Esophagus squamous epithelium (tissue), 5 donors: ENCODE measurements at regions not wholly inside any gene's neighbourhood (a gene's known extent, or its start where the extent isn't known, plus 50 kb on each side); places are given as distances from the start of the nearest gene placed in this dataset.

ENCODE experiments used
- DNase-seq: peaks from one replicate; lab custom pipeline; 2025; lab: John Stamatoyannopoulos, UW
- H3K27ac ChIP-seq, 4 donors: fragments of 200-600 bp; sonication (generic); one replicate each; pipeline ENCODE4 v1.5.1; 2016 to 2019; ENCODE audit warnings: mild to moderate bottlenecking in 1 of 4
- H3K27me3 ChIP-seq, 4 donors: fragments of 200-600 bp; sonication (generic); 1 replicate in 3 of 4; 2 replicates in 1 of 4; pipeline versions ENCODE4 v1.5.1 to v1.6.0; 2017 to 2021; ENCODE audit warnings: antibody characterized with exemption in 1 of 4
- H3K36me3 ChIP-seq, 3 donors: fragments of 200-600 bp; sonication (generic); one replicate each; pipeline ENCODE4 v1.5.1; 2016 to 2019
- H3K4me1 ChIP-seq, 3 donors: fragments of 200-600 bp; sonication (generic); one replicate each; pipeline ENCODE4 v1.5.1; 2017 to 2019
- H3K4me3 ChIP-seq, 4 donors: fragments of 200-600 bp; sonication (generic); 1 replicate in 3 of 4; 2 replicates in 1 of 4; pipeline ENCODE4 v1.5.1; 2016 to 2019; ENCODE audit warnings: mild to moderate bottlenecking in 2 of 4, moderate library complexity in 1 of 4
- H3K9me3 ChIP-seq, 3 donors: fragments of 200-600 bp; sonication (generic); one replicate each; pipeline ENCODE4 v1.5.1; 2016 to 2019
- POLR2A ChIP-seq, 4 donors: fragments of 450-650 bp; IDR thresholded peaks; one replicate each; pipeline ENCODE4 v1.6.1; 2017; ENCODE audit warnings: antibody characterized with exemption in 4 of 4, mild to moderate bottlenecking in 4 of 4, moderate library complexity in 3 of 4
- whole genome bisulfite sequencing, 2 donors: methylation state at CpG; one replicate each; pipeline ENCODE4 v1.1.5; 2018; 5-methylcytosine and 5-hydroxymethylcytosine counted together
- intact Hi-C: fragments of 100-400 bp; cut with DNase I; formaldehyde crosslinking; loops from one replicate; pipeline ENCODE4 v1.15.0; 2022
- TF ChIP-seq, protein P1 (sequence below), 6 experiments: fragments of 450-650 bp in 4 of 6; fragments of 200-600 bp in 2 of 6; sonication (generic) in 2 of 6; IDR thresholded peaks; one replicate each; pipeline ENCODE4 v1.5.1; 2016 to 2019; ENCODE audit warnings: antibody characterized with exemption in 6 of 6, mild to moderate bottlenecking in 4 of 6, moderate library complexity in 4 of 6
- donor health status: DM: yes; HTN: yes; CAD: no.

DNA sequence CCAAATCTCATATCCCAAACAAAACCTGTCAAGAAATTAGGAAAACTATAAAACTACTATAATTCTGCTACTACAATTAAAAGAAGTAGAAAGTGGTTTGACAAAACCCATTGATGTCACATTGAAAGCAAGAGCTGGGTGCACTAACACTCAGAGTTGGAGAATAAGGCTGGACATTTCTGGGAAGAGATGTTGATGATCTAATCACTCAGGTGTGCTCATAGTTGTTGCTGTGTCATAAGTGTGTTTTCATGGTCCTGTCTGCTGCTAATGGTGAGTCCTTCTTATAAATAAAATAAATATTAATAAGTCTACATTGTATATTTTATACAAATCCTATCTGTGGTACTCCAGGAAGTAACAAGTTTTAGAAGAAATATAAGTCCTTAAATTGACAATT lies 168.2 kb upstream of the LRP1B start:
- Histone ChIP-seq H3K4me3 (no peak overlapping the region), H3K4me1 (no peaks in the 10 kb centered on the region), H3K9me3 (no peaks in the 10 kb centered on the region), H3K27ac (no peak overlapping the region), H3K27me3 (no peaks in the 10 kb centered on the region), H3K36me3 (no peaks in the 10 kb centered on the region)
- no peak for DNase-seq
- intact Hi-C loops = no loop called here
- TF ChIP-seq POLR2A (IDR thresholded peaks at IDR 0.05) = no peak
- TF ChIP-seq, protein P1, sequence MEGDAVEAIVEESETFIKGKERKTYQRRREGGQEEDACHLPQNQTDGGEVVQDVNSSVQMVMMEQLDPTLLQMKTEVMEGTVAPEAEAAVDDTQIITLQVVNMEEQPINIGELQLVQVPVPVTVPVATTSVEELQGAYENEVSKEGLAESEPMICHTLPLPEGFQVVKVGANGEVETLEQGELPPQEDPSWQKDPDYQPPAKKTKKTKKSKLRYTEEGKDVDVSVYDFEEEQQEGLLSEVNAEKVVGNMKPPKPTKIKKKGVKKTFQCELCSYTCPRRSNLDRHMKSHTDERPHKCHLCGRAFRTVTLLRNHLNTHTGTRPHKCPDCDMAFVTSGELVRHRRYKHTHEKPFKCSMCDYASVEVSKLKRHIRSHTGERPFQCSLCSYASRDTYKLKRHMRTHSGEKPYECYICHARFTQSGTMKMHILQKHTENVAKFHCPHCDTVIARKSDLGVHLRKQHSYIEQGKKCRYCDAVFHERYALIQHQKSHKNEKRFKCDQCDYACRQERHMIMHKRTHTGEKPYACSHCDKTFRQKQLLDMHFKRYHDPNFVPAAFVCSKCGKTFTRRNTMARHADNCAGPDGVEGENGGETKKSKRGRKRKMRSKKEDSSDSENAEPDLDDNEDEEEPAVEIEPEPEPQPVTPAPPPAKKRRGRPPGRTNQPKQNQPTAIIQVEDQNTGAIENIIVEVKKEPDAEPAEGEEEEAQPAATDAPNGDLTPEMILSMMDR (IDR thresholded peaks at IDR 0.05) = no peak

DNA sequence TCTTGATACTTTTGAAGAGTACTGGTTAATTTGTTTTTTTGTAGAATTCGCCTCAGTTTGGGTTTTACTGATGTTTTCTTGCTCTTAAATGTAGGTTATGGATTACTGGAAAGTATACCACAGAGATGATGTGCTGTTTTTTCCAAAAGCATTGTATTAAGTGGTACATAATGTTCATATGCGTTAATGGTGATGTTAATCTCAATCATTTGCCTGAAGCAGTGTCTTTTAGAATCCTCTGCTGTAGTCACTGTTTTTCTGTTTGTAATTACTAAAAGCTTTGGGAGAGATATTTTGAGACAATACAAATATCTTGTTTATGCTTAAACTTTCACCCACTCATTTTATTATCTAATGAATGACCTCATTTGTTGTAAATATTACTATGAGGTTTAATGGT lies 163.4 kb upstream of the LRP1B start:
- Histone ChIP-seq H3K27me3 (no peaks in the 10 kb centered on the region), H3K4me3 (no peak overlapping the region), H3K36me3 (no peaks in the 10 kb centered on the region), H3K4me1 (no peaks in the 10 kb centered on the region), H3K27ac (no peak overlapping the region), H3K9me3 (no peaks in the 10 kb centered on the region)
- intact Hi-C loops = no loop called here
- DNase-seq = no peak
- WGBS, 2 donors = 63 to 64% methylated on average over 2 of the region's 2 CpGs
- TF ChIP-seq, protein P1 (IDR thresholded peaks at IDR 0.05) = no peak
- no peak for TF ChIP-seq POLR2A (IDR thresholded peaks at IDR 0.05)

DNA sequence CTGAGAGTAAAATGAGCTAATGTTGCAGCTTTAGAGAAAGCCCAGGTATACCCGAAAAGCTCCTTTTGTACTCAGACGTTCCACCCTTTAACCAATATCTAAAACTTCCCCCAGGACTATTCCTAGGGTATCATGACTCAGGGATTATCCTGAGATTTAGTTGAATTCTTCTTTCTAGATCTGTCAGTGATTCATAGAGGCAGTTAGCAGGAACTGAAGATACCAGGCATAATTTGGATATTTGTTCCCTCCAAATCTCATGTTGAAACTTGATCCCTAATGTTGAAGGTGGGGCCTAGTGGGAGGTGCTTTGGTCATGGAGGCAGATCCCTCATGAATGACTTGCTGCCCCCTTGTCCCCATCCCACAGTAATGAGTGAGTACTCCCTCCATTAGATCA lies 161.2 kb upstream of the LRP1B start:
- Histone ChIP-seq H3K27me3 (no peaks in the 10 kb centered on the region), H3K4me1 (no peaks in the 10 kb centered on the region), H3K36me3 (no peaks in the 10 kb centered on the region), H3K9me3 (no peaks in the 10 kb centered on the region), H3K4me3 (no peak overlapping the region), H3K27ac (no peak overlapping the region)
- DNase-seq = no peak
- no peak for TF ChIP-seq POLR2A (IDR thresholded peaks at IDR 0.05)
- TF ChIP-seq, protein P1 (IDR thresholded peaks at IDR 0.05) = no peak
- WGBS, 2 donors = 38 to 48% methylated on average over 2 of the region's 2 CpGs
- intact Hi-C loops = no loop called here

DNA sequence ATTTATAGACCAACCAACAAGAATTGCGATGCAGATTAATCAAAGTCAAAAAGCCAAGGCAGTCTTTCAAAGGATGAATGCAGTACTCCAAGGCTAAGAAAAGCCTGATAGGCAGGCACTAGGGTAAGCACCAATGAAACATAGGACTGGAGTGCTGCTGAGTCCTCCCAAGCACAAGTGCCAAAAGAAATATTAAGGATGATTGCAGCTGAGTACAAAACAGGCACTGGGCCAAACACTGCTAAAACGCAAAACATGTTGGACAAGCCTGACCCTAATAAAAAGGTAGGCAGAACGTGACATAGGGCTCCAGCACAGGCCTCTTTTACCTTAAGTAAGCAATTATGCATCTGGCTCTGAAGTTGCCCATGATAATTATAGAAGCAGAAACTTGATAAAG lies 160.1 kb upstream of the LRP1B start:
- no peak overlapping the region for H3K4me3 ChIP-seq
- 27 to 29% methylated on average over 3 of the region's 3 CpGs for WGBS, 2 donors
- H3K36me3 ChIP-seq = no peaks in the 10 kb centered on the region
- DNase-seq = no peak
- no peaks in the 10 kb centered on the region for H3K9me3 ChIP-seq
- intact Hi-C loops = no loop called here
- H3K27ac ChIP-seq = no peak overlapping the region
- no peak for TF ChIP-seq POLR2A (IDR thresholded peaks at IDR 0.05)
- TF ChIP-seq, protein P1 (IDR thresholded peaks at IDR 0.05) = no peak
- no peaks in the 10 kb centered on the region for H3K4me1 ChIP-seq
- H3K27me3 ChIP-seq = no peaks in the 10 kb centered on the region

DNA sequence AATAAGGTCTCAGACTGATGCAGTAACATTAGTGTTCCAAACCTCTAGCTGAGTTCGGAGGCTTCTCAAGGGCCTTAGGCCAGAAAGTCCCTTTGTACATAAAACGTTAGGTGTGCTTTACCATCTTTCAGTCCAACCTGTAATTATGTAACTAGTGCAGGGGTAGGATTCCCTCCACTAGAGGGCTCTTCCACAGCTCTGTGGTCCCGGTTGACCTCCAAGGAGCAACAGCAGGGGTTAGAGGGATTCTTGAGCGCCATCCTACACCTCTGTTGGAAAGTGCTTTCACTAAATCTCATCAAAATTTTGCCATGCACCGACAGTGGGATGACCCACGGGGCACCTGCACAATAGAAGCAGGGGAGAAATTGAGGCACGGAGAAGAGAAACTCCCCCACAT lies 155.8 kb upstream of the LRP1B start:
- Histone ChIP-seq H3K27me3 (no peaks in the 10 kb centered on the region), H3K36me3 (no peaks in the 10 kb centered on the region), H3K27ac (no peak overlapping the region), H3K4me3 (no peak overlapping the region), H3K4me1 (no peaks in the 10 kb centered on the region), H3K9me3 (no peaks in the 10 kb centered on the region)
- WGBS, 2 donors = 56 to 75% methylated on average over 5 to 7 of the region's 7 CpGs
- TF ChIP-seq, protein P1 (IDR thresholded peaks at IDR 0.05) = peak in 2 of 6 experiments; percentile 6 to 33
- no peak for TF ChIP-seq POLR2A (IDR thresholded peaks at IDR 0.05)
- intact Hi-C loops = no loop called here
- no peak for DNase-seq
